Ovary (tissue), 7 donors: ENCODE measurements at regions not wholly inside any gene's neighbourhood (a gene's known extent, or its start where the extent isn't known, plus 50 kb on each side); places are given as distances from the start of the nearest gene placed in this dataset.

ENCODE experiments used
- DNase-seq, 5 donors: peaks; one replicate each; pipeline ENCODE4 v3.0.0-alpha.2; 2019 to 2020
- H3K27ac ChIP-seq, 2 donors: fragments of 200-600 bp; one replicate each; pipeline versions ENCODE4 v1.5.1 to v1.8.0; 2019 to 2022
- H3K27me3 ChIP-seq: fragments of 200-600 bp; one replicate; pipeline ENCODE4 v1.8.0; 2022
- H3K36me3 ChIP-seq: fragments of 200-600 bp; sonication (generic); one replicate; pipeline ENCODE4 v1.5.1; 2019
- H3K4me1 ChIP-seq: one replicate; pipeline ENCODE4 v1.8.1; 2013; ENCODE audit warnings: mild to moderate bottlenecking, moderate library complexity; ENCODE audit not compliant: insufficient read depth
- H3K4me3 ChIP-seq: fragments of 200-600 bp; sonication (generic); one replicate; pipeline ENCODE4 v1.5.1; 2017
- H3K9me3 ChIP-seq, 2 donors: fragments of 200-600 bp in 1 of 2; sonication (generic) in 1 of 2; one replicate each; pipeline versions ENCODE4 v1.5.1 to v1.8.1; 2013 to 2019; ENCODE audit warnings: mild to moderate bottlenecking in 1 of 2, moderate library complexity in 1 of 2
- CTCF ChIP-seq, 3 donors: fragments of 450-650 bp in 2 of 3; fragments of 200-600 bp in 1 of 3; IDR thresholded peaks; one replicate each; pipeline versions ENCODE4 v1.5.1 to v1.8.0; 2016 to 2022; ENCODE audit warnings: antibody characterized with exemption in 3 of 3, mild to moderate bottlenecking in 1 of 3
- EP300 ChIP-seq: sonication (generic); formaldehyde crosslinking; IDR thresholded peaks from one replicate; pipeline ENCODE4 v1.6.1; 2017; ENCODE audit warnings: antibody characterized with exemption
- POLR2A ChIP-seq: fragments of 450-650 bp; IDR thresholded peaks from one replicate; pipeline ENCODE4 v1.6.1; 2017; ENCODE audit warnings: antibody characterized with exemption, mild to moderate bottlenecking, moderate library complexity
- WGBS, 3 donors: extraction: QIAGEN DNeasy Blood & Tissue Kit in 1 of 3; methylation state at CpG; one replicate each; pipeline versions ENCODE4 v1.1.5 to v1.1.7; 2013 to 2017; 5-methylcytosine and 5-hydroxymethylcytosine counted together
- intact Hi-C, 4 donors: fragments of 100-400 bp; cut with DNase I; formaldehyde crosslinking; loops; one replicate each; pipeline versions ENCODE4 v1.11.0 to v1.15.1; 2022 to 2023
- donor health status: DM: no; HTN: no; CAD: no; lungs with moderate emphysema.
- donor health status: DM: no; HTN: no; CAD: no.
- donor health status: Bipolar disorder and iron deficiency.
- donor health status: DM: no; HTN: no; CAD: no.
- donor health status: DM: yes; HTN: yes; CAD: no.

- Histone ChIP-seq H3K36me3 (no peaks in the 10 kb centered on the region), H3K27me3 (no peaks in the 10 kb centered on the region), H3K27ac (no peak overlapping the region), H3K9me3 (no peaks in the 10 kb centered on the region), H3K4me3 (no peak overlapping the region), H3K4me1 (no peaks in the 10 kb centered on the region)
- TF ChIP-seq EP300, result no peak
- no peak for TF ChIP-seq CTCF (IDR thresholded peaks at IDR 0.05)
- TF ChIP-seq POLR2A, result no peak
- intact Hi-C loops, result no loop called here
- whole genome bisulfite sequencing, 3 donors, result 55 to 60% (median 57%) methylated on average over 1 of the region's 1 CpG
- no peak for DNase-seq
Observed at GRCh38 chrX:15191830-15192229, 78.1 kb downstream of the ASB9 start.

DNA sequence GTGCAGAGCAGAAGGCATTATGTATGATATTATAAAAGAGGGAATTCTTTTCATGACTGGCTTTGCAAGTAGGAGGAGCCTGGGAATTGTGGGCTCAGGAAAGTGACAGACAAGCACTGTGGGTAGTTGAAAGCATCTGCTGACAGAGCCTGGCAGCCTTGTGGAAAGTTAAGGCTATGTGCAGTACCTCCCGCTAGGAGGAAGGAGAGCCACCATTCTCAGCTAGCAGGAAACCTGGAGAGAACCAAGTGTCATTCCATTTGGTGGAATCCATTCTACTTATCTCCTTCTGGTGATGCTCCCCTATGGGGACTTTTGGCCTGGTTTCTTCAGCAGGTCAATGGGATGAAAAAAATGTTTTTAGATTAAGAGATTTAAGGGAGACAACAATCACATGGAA, 81.8 kb downstream of the ASB9 start:
- no peak for TF ChIP-seq POLR2A
- no peak for TF ChIP-seq CTCF (IDR thresholded peaks at IDR 0.05)
- no peak for TF ChIP-seq EP300
- WGBS, 3 donors, result 70 to 81% (median 70%) methylated on average over 1 of the region's 1 CpG
- Histone ChIP-seq H3K4me1 (no peaks in the 10 kb centered on the region), H3K4me3 (no peak overlapping the region), H3K27me3 (no peaks in the 10 kb centered on the region), H3K36me3 (no peaks in the 10 kb centered on the region), H3K27ac (no peak overlapping the region), H3K9me3 (no peaks in the 10 kb centered on the region)
- DNase-seq, result no peak
- intact Hi-C loops, result no loop called here

- Histone ChIP-seq H3K27ac (no peak overlapping the region), H3K9me3 (no peaks in the 10 kb centered on the region), H3K36me3 (no peaks in the 10 kb centered on the region), H3K4me3 (no peak overlapping the region), H3K4me1 (no peaks in the 10 kb centered on the region), H3K27me3 (no peaks in the 10 kb centered on the region)
- no peak for DNase-seq
- intact Hi-C loops, result no loop called here
- WGBS, 3 donors, result 69 to 80% (median 74%) methylated on average over 3 of the region's 3 CpGs
- TF ChIP-seq EP300 (no peak), CTCF (IDR thresholded peaks at IDR 0.05) (no peak)
Observed at GRCh38 chrX:15177316-15177715, 92.6 kb downstream of the ASB9 start.

DNA sequence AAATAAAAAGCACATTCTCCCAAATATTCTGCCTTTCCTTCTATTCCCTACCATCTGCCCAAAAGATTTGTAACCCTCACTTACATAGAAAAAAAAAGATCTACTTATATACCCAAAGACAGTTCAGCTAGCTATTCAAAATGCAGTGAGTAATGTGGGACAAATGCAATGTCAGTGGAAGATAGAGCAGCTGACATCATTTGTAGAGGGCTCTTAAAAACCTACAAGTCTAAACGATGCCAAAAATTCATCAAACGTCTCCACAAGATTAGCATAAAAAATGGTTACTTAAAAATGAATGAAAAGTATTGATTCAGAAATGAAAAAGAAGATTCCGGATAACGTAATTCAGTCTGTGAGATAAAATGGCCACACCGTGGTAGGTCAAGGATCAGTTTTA, 96.5 kb downstream of the ASB9 start:
- no peak for DNase-seq
- TF ChIP-seq EP300, result no peak
- no peak for TF ChIP-seq POLR2A
- no peak for TF ChIP-seq CTCF (IDR thresholded peaks at IDR 0.05)
- no peak overlapping the region for H3K4me3 ChIP-seq
- no peaks in the 10 kb centered on the region for H3K36me3 ChIP-seq
- WGBS, 3 donors, result 59 to 62% (median 61%) methylated on average over 5 of the region's 5 CpGs
- no peaks in the 10 kb centered on the region for H3K9me3 ChIP-seq
- intact Hi-C loops, result no loop called here
- H3K27ac ChIP-seq, result no peak overlapping the region
- no peaks in the 10 kb centered on the region for H3K4me1 ChIP-seq
- no peaks in the 10 kb centered on the region for H3K27me3 ChIP-seq

GRCh38 chrX:15170927-15171326, 99.0 kb downstream of the ASB9 start:
- no peak for DNase-seq
- H3K36me3 ChIP-seq, result no peaks in the 10 kb centered on the region
- H3K4me3 ChIP-seq, result no peak overlapping the region
- no peak overlapping the region for H3K27ac ChIP-seq
- no peaks in the 10 kb centered on the region for H3K27me3 ChIP-seq
- TF ChIP-seq EP300 (no peak), POLR2A (no peak), CTCF (IDR thresholded peaks at IDR 0.05) (no peak)
- H3K4me1 ChIP-seq, result no peaks in the 10 kb centered on the region
- WGBS, 3 donors, result 26 to 43% (median 35%) methylated on average over 2 of the region's 2 CpGs
- no peaks in the 10 kb centered on the region for H3K9me3 ChIP-seq
- intact Hi-C loops, result no loop called here
